H9 (cell line): ENCODE measurements at regions not wholly inside any gene's neighbourhood (a gene's known extent, or its start where the extent isn't known, plus 50 kb on each side); places are given as distances from the start of the nearest gene placed in this dataset.

Experiments used
- DNase-seq: peaks from one replicate; pipeline ENCODE4 v3.0.0-alpha.2; 2017
- H2AFZ ChIP-seq: one replicate; pipeline ENCODE4 v1.6.1; 2013; ENCODE audit warnings: mild to moderate bottlenecking, low read length, control low read depth, moderate library complexity
- H2AK5ac ChIP-seq: 2 replicates; pipeline ENCODE4 v1.6.1; 2013; ENCODE audit warnings: low read length, control low read depth, mixed read lengths; ENCODE audit not compliant: insufficient read length
- H2BK120ac ChIP-seq: one replicate; pipeline ENCODE4 v1.6.1; 2013; ENCODE audit warnings: low read depth, mild to moderate bottlenecking, low read length, control low read depth, inconsistent platforms; ENCODE audit not compliant: poor library complexity, severe bottlenecking
- H2BK12ac ChIP-seq: 2 replicates; pipeline ENCODE4 v1.6.1; 2013; ENCODE audit warnings: low read length, control low read depth, mixed read lengths, low read depth; ENCODE audit not compliant: insufficient read length
- H2BK15ac ChIP-seq: 2 replicates; pipeline ENCODE4 v1.6.1; 2013; ENCODE audit warnings: low read depth, low read length, control low read depth
- H2BK20ac ChIP-seq: one replicate; pipeline ENCODE4 v1.6.1; 2013; ENCODE audit warnings: low read depth, mild to moderate bottlenecking, low read length, control low read depth, inconsistent platforms; ENCODE audit not compliant: poor library complexity, severe bottlenecking
- H2BK5ac ChIP-seq: 2 replicates; pipeline ENCODE4 v1.6.1; 2013; ENCODE audit warnings: low read length, control low read depth, mixed read lengths; ENCODE audit not compliant: insufficient read length
- H3K14ac ChIP-seq: 2 replicates; pipeline ENCODE4 v1.6.1; 2013; ENCODE audit warnings: low read length, control low read depth; ENCODE audit not compliant: insufficient read depth
- H3K18ac ChIP-seq: 2 replicates; pipeline ENCODE4 v1.6.1; 2013; ENCODE audit warnings: low read depth, mild to moderate bottlenecking, mixed read lengths, low read length, control low read depth; ENCODE audit not compliant: insufficient read length
- H3K23ac ChIP-seq: 2 replicates; pipeline ENCODE4 v1.6.1; 2013; ENCODE audit warnings: low read length, control low read depth, mixed read lengths, low read depth; ENCODE audit not compliant: insufficient read length
- H3K23me2 ChIP-seq: 2 replicates; pipeline ENCODE4 v1.6.1; 2013; ENCODE audit warnings: low read depth, mild to moderate bottlenecking, mixed read lengths, low read length, control low read depth; ENCODE audit not compliant: insufficient read length, poor library complexity, severe bottlenecking
- H3K27ac ChIP-seq: 2 replicates; pipeline ENCODE4 v1.5.1; 2013; ENCODE audit warnings: low read length, control low read depth, mixed read lengths, low read depth; ENCODE audit not compliant: insufficient read length
- H3K27me3 ChIP-seq: 2 replicates; pipeline ENCODE4 v1.6.1; 2013; ENCODE audit warnings: low read length, control low read depth, inconsistent platforms; ENCODE audit not compliant: insufficient read depth
- H3K4ac ChIP-seq: 2 replicates; pipeline ENCODE4 v1.6.1; 2013; ENCODE audit warnings: low read depth, mild to moderate bottlenecking, control low read depth, inconsistent platforms, low read length, moderate library complexity
- H3K4me1 ChIP-seq: 2 replicates; pipeline ENCODE4 v1.6.1; 2013; ENCODE audit warnings: low read length, control low read depth, inconsistent platforms; ENCODE audit not compliant: insufficient read depth
- H3K4me2 ChIP-seq: 2 replicates; pipeline ENCODE4 v1.6.1; 2013; ENCODE audit warnings: low read length, control low read depth, mixed read lengths; ENCODE audit not compliant: insufficient read length, insufficient read depth
- H3K56ac ChIP-seq: 2 replicates; pipeline ENCODE4 v1.6.1; 2013; ENCODE audit warnings: low read depth, mild to moderate bottlenecking, mixed read lengths, low read length, control low read depth; ENCODE audit not compliant: insufficient read length
- H3K79me1 ChIP-seq: 2 replicates; pipeline ENCODE4 v1.6.1; 2013; ENCODE audit warnings: low read depth, mild to moderate bottlenecking, moderate library complexity, low read length, control low read depth, inconsistent platforms; ENCODE audit not compliant: insufficient read depth, poor library complexity, severe bottlenecking
- H3K79me2 ChIP-seq: 2 replicates; pipeline ENCODE4 v1.6.1; 2013; ENCODE audit warnings: low read length, control low read depth, inconsistent platforms; ENCODE audit not compliant: insufficient read depth
- H3K9ac ChIP-seq: 2 replicates; pipeline ENCODE4 v1.6.1; 2013; ENCODE audit warnings: low read length, control low read depth, mixed read lengths; ENCODE audit not compliant: insufficient read length; ENCODE audit errors: extremely low read depth
- H3K9me3 ChIP-seq: one replicate; pipeline ENCODE4 v1.6.1; 2013; ENCODE audit warnings: low read depth, low read length, inconsistent platforms; ENCODE audit not compliant: control insufficient read depth
- H3T11ph ChIP-seq: one replicate; pipeline ENCODE4 v1.6.1; 2013; ENCODE audit warnings: mild to moderate bottlenecking, low read length, control low read depth, inconsistent platforms
- H4K20me1 ChIP-seq: one replicate; pipeline ENCODE4 v1.6.1; 2013; ENCODE audit not compliant: control insufficient read depth, insufficient read length, insufficient read depth
- H4K5ac ChIP-seq: 2 replicates; pipeline ENCODE4 v1.6.1; 2013; ENCODE audit warnings: low read depth, mild to moderate bottlenecking, mixed read lengths, low read length, control low read depth; ENCODE audit not compliant: insufficient read length
- H4K8ac ChIP-seq: replicated peaks from 2 replicates; pipeline ENCODE4 v1.6.1; 2013; ENCODE audit warnings: low read length, control low read depth, mixed read lengths, low read depth; ENCODE audit not compliant: insufficient read length
- H4K91ac ChIP-seq: 2 replicates; pipeline ENCODE4 v1.6.1; 2013; ENCODE audit warnings: low read depth, mild to moderate bottlenecking, moderate library complexity, mixed read lengths, low read length, control low read depth; ENCODE audit not compliant: insufficient read length
- H3K27ac Mint-ChIP-seq, 3 experiments: 2 replicates in 2 of 3; 3 replicates in 1 of 3; pipeline ENCODE4 v1.8.0; 2020 to 2021; ENCODE audit warnings: mixed read lengths in 3 of 3, mild to moderate bottlenecking in 1 of 3, moderate library complexity in 1 of 3
- H3K27me3 Mint-ChIP-seq: 2 replicates; pipeline ENCODE4 v1.8.0; 2021; ENCODE audit warnings: low read depth, mild to moderate bottlenecking, moderate library complexity, mixed read lengths
- H3K36me3 Mint-ChIP-seq, 3 experiments: 2 replicates in 2 of 3; 3 replicates in 1 of 3; pipeline ENCODE4 v1.8.0; 2020 to 2021; ENCODE audit warnings: low read depth in 3 of 3, mixed read lengths in 3 of 3; ENCODE audit not compliant: insufficient read depth in 1 of 3
- H3K4me1 Mint-ChIP-seq, 2 experiments: 2 replicates each; pipeline ENCODE4 v1.8.0; 2020; ENCODE audit warnings: mixed read lengths in 2 of 2
- H3K4me3 Mint-ChIP-seq, 2 experiments: 2 replicates in 1 of 2; 3 replicates in 1 of 2; pipeline ENCODE4 v1.8.0; 2020 to 2021; ENCODE audit warnings: mild to moderate bottlenecking in 2 of 2, mixed read lengths in 2 of 2, moderate library complexity in 1 of 2
- H3K9me3 Mint-ChIP-seq, 2 experiments: 2 replicates in 1 of 2; 3 replicates in 1 of 2; pipeline ENCODE4 v1.8.0; 2020; ENCODE audit warnings: mild to moderate bottlenecking in 2 of 2, mixed read lengths in 2 of 2, moderate library complexity in 1 of 2
- WGBS: extraction: QIAGEN DNeasy Blood & Tissue Kit; methylation state at CpG from one replicate; pipeline ENCODE4 v1.1.7; 2013; ENCODE audit warnings: missing lambda C conversion rate, low lambda C conversion rate, mixed read lengths; ENCODE audit not compliant: insufficient read length; ENCODE audit errors: extremely low coverage; 5-methylcytosine and 5-hydroxymethylcytosine counted together
- TF ChIP-seq, protein P1 (sequence below): fragments of 200-600 bp; sonication (generic); conservative IDR thresholded peaks from 3 replicates; pipeline ENCODE4 v1.8.0; 2021; ENCODE audit warnings: antibody characterized with exemption, mild to moderate bottlenecking

DNA sequence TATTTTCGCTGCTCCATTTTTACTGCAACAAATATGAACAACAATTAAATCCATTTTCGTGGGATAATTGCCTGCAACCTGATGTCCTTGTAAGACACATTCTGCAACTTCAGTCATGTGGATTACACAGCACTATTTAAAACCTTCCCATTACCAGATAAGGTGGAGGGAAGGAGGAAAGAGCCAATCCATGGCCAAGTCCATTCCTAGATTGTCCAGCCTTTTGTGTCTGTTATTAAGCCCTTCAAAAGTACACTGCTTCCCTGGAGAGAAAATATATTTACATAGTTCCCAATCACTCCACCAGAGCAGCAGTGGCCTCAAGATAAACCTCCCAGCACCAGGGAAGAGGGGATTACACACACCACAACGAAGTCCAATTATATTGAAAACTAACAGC, 347.9 kb downstream of the CDH26 start:
- H3K27ac ChIP-seq: no peak overlapping the region
- H3K18ac ChIP-seq: no peak overlapping the region
- no peak overlapping the region for H4K91ac ChIP-seq
- H3K56ac ChIP-seq: no peak overlapping the region
- no peak overlapping the region for H2AFZ ChIP-seq
- H3K4me2 ChIP-seq: no peak overlapping the region
- H4K20me1 ChIP-seq: no peaks in the 10 kb centered on the region
- H3K9ac ChIP-seq: no peak overlapping the region
- H2BK5ac ChIP-seq: no peak overlapping the region
- H3K27ac Mint-ChIP-seq: no peak overlapping the region
- H3K4me3 Mint-ChIP-seq: no peak overlapping the region
- no peak overlapping the region for H4K8ac ChIP-seq
- H3K27me3 Mint-ChIP-seq: peaks cover 10% of the 10 kb centered on the region
- H2BK12ac ChIP-seq: no peak overlapping the region
- H3K14ac ChIP-seq: no peak overlapping the region
- no peak overlapping the region for H2BK20ac ChIP-seq
- no peaks in the 10 kb centered on the region for H3K4me1 ChIP-seq
- 0 out of 7 replicates have a peak, but pooled peaks cover 0 to 2% (median 0%) of the 10 kb centered on the region in 3 experiments for H3K36me3 Mint-ChIP-seq
- no peak overlapping the region for H3T11ph ChIP-seq
- no peak overlapping the region for H2BK15ac ChIP-seq
- WGBS: no CpG with 5 or more reads among the region's 3 CpGs
- TF ChIP-seq, protein P1, sequence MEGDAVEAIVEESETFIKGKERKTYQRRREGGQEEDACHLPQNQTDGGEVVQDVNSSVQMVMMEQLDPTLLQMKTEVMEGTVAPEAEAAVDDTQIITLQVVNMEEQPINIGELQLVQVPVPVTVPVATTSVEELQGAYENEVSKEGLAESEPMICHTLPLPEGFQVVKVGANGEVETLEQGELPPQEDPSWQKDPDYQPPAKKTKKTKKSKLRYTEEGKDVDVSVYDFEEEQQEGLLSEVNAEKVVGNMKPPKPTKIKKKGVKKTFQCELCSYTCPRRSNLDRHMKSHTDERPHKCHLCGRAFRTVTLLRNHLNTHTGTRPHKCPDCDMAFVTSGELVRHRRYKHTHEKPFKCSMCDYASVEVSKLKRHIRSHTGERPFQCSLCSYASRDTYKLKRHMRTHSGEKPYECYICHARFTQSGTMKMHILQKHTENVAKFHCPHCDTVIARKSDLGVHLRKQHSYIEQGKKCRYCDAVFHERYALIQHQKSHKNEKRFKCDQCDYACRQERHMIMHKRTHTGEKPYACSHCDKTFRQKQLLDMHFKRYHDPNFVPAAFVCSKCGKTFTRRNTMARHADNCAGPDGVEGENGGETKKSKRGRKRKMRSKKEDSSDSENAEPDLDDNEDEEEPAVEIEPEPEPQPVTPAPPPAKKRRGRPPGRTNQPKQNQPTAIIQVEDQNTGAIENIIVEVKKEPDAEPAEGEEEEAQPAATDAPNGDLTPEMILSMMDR: no peak
- no peak overlapping the region for H2BK120ac ChIP-seq
- no peak overlapping the region for H3K23ac ChIP-seq
- DNase-seq: no peak
- H3K4me1 Mint-ChIP-seq: peaks cover 0 to 2% of the 10 kb centered on the region in 2 experiments; a peak in 1 of 4 replicates
- H3K23me2 ChIP-seq: no peaks in the 10 kb centered on the region
- no peaks in the 10 kb centered on the region for H3K79me2 ChIP-seq
- no peaks in the 10 kb centered on the region for H3K9me3 ChIP-seq
- H4K5ac ChIP-seq: no peak overlapping the region
- no peaks in the 10 kb centered on the region for H3K79me1 ChIP-seq
- no peak overlapping the region for H2AK5ac ChIP-seq
- peaks cover 0 to 6% of the 10 kb centered on the region in 2 experiments; a peak in 1 of 5 replicates for H3K9me3 Mint-ChIP-seq
- H3K4ac ChIP-seq: no peak overlapping the region
- no peaks in the 10 kb centered on the region for H3K27me3 ChIP-seq
